ENCODE measurements at regions not wholly inside any gene's neighbourhood (a gene's known extent, or its start where the extent isn't known, plus 50 kb on each side); places are given as distances from the start of the nearest gene placed in this dataset.

GRCh38 chr2:221893501-221893900 is 321.4 kb upstream of the EPHA4 start:
- TF ChIP-seq ZNF496 (CRISPR knock-in tag; IDR thresholded peaks at IDR 0.05; ENCODE audit: insufficient replicate concordance) (no peak), TEF (CRISPR knock-in tag; IDR thresholded peaks at IDR 0.05) (no peak), RBFOX2 (IDR thresholded peaks at IDR 0.05; ENCODE audit: low read depth, low read length) (no peak), JUN (CRISPR knock-in tag; IDR thresholded peaks at IDR 0.05) (no peak), EZH2 (conservative IDR thresholded peaks at IDR 0.05; ENCODE audit: low read depth, low read length) (no peak), ZSCAN5A (CRISPR knock-in tag; IDR thresholded peaks at IDR 0.05; ENCODE audit: borderline replicate concordance) (no peak), CTCF (CRISPR knock-in tag; IDR thresholded peaks at IDR 0.05) (no peak)

Data from HepG2 (cell line).